GM12872 (cell line): ENCODE measurements at regions not wholly inside any gene's neighbourhood (a gene's known extent, or its start where the extent isn't known, plus 50 kb on each side); places are given as distances from the start of the nearest gene placed in this dataset.

Experiments
- TF ChIP-seq, protein P1 (sequence below): IDR thresholded peaks from 3 replicates; pipeline ENCODE4 v1.5.1; 2011; ENCODE audit warnings: low read depth, mild to moderate bottlenecking, low read length, moderate library complexity; ENCODE audit not compliant: insufficient read depth

DNA sequence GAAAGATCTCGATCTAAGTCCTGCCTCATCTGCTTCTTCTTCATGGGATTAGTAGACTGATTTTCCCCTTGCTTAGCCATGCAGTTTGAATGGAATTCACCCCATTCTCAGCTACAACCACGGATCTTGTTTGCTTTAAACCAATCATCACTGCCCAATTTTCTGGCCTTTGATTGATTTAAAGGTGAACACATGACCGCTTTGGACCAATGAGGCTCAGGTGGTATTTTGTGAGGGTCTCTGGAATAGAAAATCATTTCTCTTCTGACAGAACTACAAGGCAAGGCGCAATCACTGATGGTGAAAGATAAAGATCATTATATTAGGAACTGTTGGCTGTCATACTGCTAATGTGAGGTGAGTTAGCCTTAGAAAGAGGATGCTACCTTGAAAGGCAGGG, 213.0 kb upstream of the PLEKHG7 start:
- TF ChIP-seq, protein P1, sequence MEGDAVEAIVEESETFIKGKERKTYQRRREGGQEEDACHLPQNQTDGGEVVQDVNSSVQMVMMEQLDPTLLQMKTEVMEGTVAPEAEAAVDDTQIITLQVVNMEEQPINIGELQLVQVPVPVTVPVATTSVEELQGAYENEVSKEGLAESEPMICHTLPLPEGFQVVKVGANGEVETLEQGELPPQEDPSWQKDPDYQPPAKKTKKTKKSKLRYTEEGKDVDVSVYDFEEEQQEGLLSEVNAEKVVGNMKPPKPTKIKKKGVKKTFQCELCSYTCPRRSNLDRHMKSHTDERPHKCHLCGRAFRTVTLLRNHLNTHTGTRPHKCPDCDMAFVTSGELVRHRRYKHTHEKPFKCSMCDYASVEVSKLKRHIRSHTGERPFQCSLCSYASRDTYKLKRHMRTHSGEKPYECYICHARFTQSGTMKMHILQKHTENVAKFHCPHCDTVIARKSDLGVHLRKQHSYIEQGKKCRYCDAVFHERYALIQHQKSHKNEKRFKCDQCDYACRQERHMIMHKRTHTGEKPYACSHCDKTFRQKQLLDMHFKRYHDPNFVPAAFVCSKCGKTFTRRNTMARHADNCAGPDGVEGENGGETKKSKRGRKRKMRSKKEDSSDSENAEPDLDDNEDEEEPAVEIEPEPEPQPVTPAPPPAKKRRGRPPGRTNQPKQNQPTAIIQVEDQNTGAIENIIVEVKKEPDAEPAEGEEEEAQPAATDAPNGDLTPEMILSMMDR: no peak

DNA sequence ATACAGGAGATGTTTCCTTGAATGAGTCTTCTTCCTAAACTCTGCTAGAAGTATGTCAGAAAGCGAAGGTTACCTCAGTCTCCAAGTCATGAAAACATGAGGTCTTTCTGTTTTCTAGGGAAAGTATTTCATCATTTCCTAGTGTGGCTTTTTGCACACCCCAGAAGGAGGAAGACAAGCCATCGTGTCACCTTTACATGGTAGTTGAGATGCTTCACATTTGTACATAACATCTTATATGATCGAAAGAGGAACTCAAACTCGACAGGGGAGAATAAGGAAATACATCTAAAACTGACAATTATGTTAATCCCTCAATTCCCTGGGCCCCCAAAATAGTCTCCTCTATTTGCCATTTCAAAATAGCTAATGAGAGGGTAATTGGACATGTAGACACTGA, 214.1 kb upstream of the PLEKHG7 start:
- TF ChIP-seq, protein P1: no peak

DNA sequence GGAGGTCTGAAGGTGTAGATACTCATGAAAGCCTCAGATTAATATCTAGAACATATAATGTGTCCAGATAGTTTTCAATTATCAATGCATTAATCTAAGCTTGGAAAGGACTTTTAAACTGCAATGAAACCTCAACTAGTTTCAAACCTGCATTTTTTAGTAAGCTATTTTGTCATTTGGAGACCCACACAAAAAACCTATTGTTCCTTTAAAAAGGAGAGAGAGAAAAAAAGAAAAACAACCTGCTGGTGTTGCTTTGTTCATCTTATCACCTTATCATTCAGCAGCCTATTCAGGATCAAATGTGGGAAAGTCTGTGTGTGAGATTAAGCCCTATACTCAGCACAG, 215.7 kb upstream of the PLEKHG7 start:
- TF ChIP-seq, protein P1: no peak

DNA sequence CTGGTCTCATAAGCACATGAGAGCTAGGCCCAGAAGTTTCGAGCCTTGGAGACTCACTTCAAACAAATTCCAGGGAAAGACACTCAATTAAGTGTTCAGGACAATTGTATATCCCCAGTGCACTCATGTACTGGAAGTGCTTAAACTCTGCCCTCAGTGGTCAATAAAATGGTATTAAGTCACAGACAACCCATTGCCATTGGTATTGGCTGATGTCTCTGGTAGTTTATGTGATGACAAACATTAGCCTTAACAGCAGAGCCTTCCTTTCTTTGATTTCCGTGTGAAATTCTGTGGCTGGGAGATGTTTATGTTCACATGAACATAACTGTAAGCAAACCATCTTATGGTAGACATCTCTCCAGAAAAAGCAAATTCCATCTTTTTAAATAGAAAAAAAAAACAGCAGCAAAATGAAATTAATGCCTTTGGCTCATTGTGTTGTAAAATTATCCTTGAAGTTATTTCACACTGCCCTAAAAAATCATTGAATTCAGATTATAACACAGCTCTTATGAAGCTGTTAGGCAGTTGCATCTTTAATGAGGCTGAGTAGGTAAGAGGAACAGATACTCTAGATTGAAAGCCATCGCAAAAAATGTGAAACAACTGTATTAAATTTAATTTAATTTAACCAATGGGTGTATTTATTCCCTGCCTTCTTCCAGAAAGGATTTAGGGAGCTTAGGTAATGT, 216.2 kb upstream of the PLEKHG7 start:
- TF ChIP-seq, protein P1: no peak

DNA sequence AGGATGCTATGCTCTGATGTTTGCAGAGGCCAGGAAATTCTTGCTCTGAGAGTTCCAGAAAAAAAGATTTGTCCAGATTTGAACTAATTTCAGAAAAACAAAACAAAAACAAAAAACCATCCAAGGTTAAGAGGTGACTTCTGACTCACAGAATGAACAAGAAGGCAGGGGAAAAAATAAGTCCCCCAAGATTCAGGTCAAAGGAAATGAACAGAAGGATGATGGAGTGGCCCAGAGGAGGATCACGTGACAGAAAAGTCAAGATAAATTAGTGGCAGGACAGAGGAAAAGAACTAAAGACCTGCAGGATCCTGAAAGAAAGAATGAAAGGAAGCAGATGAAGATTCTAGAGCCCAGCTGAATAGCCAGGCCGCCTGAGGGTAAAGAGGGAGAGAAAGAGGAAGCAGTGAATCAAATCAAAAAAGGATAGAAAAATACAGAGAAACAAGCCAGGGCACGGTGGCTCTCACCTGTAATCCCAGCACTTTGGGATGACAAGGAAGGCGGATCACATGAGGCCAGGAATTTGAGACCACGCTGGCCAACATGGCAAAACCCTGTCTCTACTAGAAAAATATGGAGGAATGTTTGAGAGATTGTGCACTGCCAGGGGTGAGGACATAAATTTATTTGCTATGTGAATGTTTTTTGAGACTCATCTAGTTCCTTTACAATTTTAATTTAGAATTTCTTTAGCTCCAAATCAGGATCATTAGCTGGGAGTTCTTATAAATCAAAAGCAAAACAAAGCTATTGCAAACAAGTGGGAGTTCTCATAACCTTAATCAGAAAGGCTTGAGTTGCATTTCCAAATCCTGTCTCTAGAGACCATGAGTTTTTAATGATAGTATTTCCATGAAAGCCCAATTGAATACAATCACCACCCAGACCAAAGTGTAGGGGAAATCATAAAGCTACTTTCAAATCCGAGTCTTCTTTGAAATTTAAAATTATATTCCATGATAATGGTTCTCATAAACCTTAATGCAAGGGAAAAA, 217.1 kb upstream of the PLEKHG7 start:
- TF ChIP-seq, protein P1: no peak

DNA sequence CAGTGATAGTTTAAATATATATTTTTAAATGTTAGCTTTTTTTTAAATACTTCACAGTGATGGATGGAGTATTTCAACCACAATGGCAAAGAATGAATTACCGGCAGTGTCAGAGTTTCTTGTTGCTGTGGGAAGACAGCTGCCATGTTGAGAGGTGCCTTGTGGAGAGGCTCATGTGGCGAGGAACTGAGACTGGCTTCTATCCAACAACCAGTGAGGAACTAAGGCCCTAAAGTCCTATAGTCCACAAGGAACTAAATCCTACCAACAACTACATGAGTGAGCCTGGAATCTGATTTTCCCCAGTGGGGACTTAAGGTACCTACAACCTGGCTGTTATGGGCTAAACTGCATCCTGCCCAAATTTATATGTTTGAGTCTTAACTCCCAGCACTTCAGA, 220.2 kb upstream of the PLEKHG7 start:
- TF ChIP-seq, protein P1: 0 out of 3 replicates have a peak, but pooled peaks have one; percentile 8

DNA sequence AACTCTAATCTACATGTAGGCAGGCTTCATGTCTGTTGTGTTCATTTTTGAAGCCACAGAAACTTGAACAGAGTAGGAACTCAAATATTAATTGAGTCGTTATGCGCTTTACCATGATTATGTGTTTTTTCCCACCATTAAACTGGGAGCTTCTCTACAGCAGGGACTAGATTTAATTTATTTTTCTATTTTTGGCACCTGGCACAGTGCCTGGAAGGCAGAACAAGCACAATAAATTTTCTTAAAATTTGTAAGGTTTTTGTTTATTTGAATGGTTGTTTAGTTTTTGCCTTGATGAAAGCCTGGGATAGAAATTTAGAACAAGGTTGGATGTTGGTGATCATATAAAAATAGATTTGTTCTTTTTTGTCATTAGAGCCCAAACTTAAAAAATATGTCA, 221.7 kb upstream of the PLEKHG7 start:
- TF ChIP-seq, protein P1: no peak
